GM23338 (cell line): ENCODE measurements at regions not wholly inside any gene's neighbourhood (a gene's known extent, or its start where the extent isn't known, plus 50 kb on each side); places are given as distances from the start of the nearest gene placed in this dataset.

Experiments
- CREB1 ChIP-seq: fragments of 250-450 bp; sonication (Bioruptor Pico); IDR thresholded peaks from 2 replicates; pipeline ENCODE4 v1.5.0; 2020; ENCODE audit warnings: low read depth, mild to moderate bottlenecking, moderate library complexity
- EZH2 ChIP-seq: fragments of 200-600 bp; sonication (generic); IDR thresholded peaks from one replicate; pipeline ENCODE4 v1.8.0; 2017; ENCODE audit warnings: antibody characterized with exemption, mild to moderate bottlenecking, low read depth; ENCODE audit not compliant: unreplicated experiment
- EZH2phosphoT487 ChIP-seq: fragments of 200-600 bp; sonication (generic); IDR thresholded peaks from one replicate; pipeline ENCODE4 v1.8.1; 2018; ENCODE audit warnings: antibody characterized with exemption; ENCODE audit not compliant: unreplicated experiment
- JUNB ChIP-seq: IDR thresholded peaks from one replicate; pipeline ENCODE4 v1.6.1; 2016; ENCODE audit warnings: antibody characterized with exemption; ENCODE audit not compliant: unreplicated experiment
- POLR2AphosphoS5 ChIP-seq: IDR thresholded peaks from 2 replicates; pipeline ENCODE4 v1.6.1; 2016; ENCODE audit warnings: antibody characterized with exemption, low read depth
- ZNF114 ChIP-seq: fragments of 250-450 bp; sonication (Bioruptor Pico); IDR thresholded peaks from 2 replicates; pipeline ENCODE4 v1.5.0; 2020; ENCODE audit warnings: mild to moderate bottlenecking, moderate library complexity
- ZNF331 ChIP-seq: fragments of 250-450 bp; sonication (Bioruptor Pico); IDR thresholded peaks from 2 replicates; pipeline ENCODE4 v1.5.0; 2020; ENCODE audit warnings: low read depth, mild to moderate bottlenecking, moderate library complexity
- ZNF462 ChIP-seq: fragments of 250-450 bp; sonication (Bioruptor Pico); IDR thresholded peaks from 2 replicates; pipeline ENCODE4 v1.5.0; 2020; ENCODE audit warnings: mild to moderate bottlenecking, moderate library complexity
- TF ChIP-seq, protein P1 (sequence below), 2 experiments: fragments of 200-600 bp in 1 of 2; sonication (generic) in 1 of 2; conservative IDR thresholded peaks; 2 replicates each; pipeline versions ENCODE4 v1.5.1 to v1.6.1; 2016 to 2017; ENCODE audit warnings: antibody characterized with exemption in 2 of 2, low read depth in 2 of 2, mild to moderate bottlenecking in 2 of 2, moderate library complexity in 1 of 2
- TF ChIP-seq, protein P2 (sequence below): IDR thresholded peaks from one replicate; pipeline ENCODE4 v1.6.1; 2018; ENCODE audit warnings: antibody characterized with exemption; ENCODE audit not compliant: unreplicated experiment
- TF ChIP-seq, protein P3 (sequence below): IDR thresholded peaks from 2 replicates; pipeline ENCODE4 v1.6.1; 2016; ENCODE audit warnings: antibody characterized with exemption

GRCh38 chr16:86090461-86091170, 191.7 kb downstream of the IRF8 start:
- TF ChIP-seq, protein P1, sequence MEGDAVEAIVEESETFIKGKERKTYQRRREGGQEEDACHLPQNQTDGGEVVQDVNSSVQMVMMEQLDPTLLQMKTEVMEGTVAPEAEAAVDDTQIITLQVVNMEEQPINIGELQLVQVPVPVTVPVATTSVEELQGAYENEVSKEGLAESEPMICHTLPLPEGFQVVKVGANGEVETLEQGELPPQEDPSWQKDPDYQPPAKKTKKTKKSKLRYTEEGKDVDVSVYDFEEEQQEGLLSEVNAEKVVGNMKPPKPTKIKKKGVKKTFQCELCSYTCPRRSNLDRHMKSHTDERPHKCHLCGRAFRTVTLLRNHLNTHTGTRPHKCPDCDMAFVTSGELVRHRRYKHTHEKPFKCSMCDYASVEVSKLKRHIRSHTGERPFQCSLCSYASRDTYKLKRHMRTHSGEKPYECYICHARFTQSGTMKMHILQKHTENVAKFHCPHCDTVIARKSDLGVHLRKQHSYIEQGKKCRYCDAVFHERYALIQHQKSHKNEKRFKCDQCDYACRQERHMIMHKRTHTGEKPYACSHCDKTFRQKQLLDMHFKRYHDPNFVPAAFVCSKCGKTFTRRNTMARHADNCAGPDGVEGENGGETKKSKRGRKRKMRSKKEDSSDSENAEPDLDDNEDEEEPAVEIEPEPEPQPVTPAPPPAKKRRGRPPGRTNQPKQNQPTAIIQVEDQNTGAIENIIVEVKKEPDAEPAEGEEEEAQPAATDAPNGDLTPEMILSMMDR (conservative IDR thresholded peaks at IDR 0.05; ENCODE audit: low read depth in 2 of 2), result no peak
- TF ChIP-seq POLR2AphosphoS5 (no peak), EZH2 (no peak), CREB1 (no peak), EZH2phosphoT487 (no peak), JUNB (no peak), ZNF331 (no peak), ZNF114 (no peak), ZNF462 (CRISPR knock-in tag) (no peak)
- TF ChIP-seq, protein P2, sequence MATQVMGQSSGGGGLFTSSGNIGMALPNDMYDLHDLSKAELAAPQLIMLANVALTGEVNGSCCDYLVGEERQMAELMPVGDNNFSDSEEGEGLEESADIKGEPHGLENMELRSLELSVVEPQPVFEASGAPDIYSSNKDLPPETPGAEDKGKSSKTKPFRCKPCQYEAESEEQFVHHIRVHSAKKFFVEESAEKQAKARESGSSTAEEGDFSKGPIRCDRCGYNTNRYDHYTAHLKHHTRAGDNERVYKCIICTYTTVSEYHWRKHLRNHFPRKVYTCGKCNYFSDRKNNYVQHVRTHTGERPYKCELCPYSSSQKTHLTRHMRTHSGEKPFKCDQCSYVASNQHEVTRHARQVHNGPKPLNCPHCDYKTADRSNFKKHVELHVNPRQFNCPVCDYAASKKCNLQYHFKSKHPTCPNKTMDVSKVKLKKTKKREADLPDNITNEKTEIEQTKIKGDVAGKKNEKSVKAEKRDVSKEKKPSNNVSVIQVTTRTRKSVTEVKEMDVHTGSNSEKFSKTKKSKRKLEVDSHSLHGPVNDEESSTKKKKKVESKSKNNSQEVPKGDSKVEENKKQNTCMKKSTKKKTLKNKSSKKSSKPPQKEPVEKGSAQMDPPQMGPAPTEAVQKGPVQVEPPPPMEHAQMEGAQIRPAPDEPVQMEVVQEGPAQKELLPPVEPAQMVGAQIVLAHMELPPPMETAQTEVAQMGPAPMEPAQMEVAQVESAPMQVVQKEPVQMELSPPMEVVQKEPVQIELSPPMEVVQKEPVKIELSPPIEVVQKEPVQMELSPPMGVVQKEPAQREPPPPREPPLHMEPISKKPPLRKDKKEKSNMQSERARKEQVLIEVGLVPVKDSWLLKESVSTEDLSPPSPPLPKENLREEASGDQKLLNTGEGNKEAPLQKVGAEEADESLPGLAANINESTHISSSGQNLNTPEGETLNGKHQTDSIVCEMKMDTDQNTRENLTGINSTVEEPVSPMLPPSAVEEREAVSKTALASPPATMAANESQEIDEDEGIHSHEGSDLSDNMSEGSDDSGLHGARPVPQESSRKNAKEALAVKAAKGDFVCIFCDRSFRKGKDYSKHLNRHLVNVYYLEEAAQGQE, result no peak
- TF ChIP-seq, protein P3, sequence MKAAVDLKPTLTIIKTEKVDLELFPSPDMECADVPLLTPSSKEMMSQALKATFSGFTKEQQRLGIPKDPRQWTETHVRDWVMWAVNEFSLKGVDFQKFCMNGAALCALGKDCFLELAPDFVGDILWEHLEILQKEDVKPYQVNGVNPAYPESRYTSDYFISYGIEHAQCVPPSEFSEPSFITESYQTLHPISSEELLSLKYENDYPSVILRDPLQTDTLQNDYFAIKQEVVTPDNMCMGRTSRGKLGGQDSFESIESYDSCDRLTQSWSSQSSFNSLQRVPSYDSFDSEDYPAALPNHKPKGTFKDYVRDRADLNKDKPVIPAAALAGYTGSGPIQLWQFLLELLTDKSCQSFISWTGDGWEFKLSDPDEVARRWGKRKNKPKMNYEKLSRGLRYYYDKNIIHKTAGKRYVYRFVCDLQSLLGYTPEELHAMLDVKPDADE, result no peak
